ENCODE measurements at regions not wholly inside any gene's neighbourhood (a gene's known extent, or its start where the extent isn't known, plus 50 kb on each side); places are given as distances from the start of the nearest gene placed in this dataset.

GRCh38 chr13:68375004-68375403, 1144.9 kb upstream of the PCDH9 start:
- Mint-ChIP-seq H3K9me3 (ENCODE audit: low read depth) (no peaks in the 10 kb centered on the region), H3K27me3 (no peaks in the 10 kb centered on the region), H3K27ac (no peak overlapping the region), H3K4me3 (ENCODE audit: low read depth) (no peak overlapping the region), H3K36me3 (ENCODE audit: insufficient read depth) (no peaks in the 10 kb centered on the region), H3K4me1 (ENCODE audit: low read depth) (peaks cover 1% of the 10 kb centered on the region)
- TF ChIP-seq CTCF (IDR thresholded peaks at IDR 0.05; ENCODE audit: unreplicated experiment) = no peak
- DNase-seq (ENCODE audit: low spot score, unreplicated experiment) = no peak

- Mint-ChIP-seq H3K4me1 (ENCODE audit: low read depth) (peaks cover 1% of the 10 kb centered on the region), H3K9me3 (ENCODE audit: low read depth) (peaks cover 9% of the 10 kb centered on the region), H3K4me3 (ENCODE audit: low read depth) (no peak overlapping the region), H3K36me3 (ENCODE audit: insufficient read depth) (no peaks in the 10 kb centered on the region), H3K27me3 (no peaks in the 10 kb centered on the region), H3K27ac (no peak overlapping the region)
- no peak for DNase-seq (ENCODE audit: low spot score, unreplicated experiment)
- no peak for TF ChIP-seq CTCF (IDR thresholded peaks at IDR 0.05; ENCODE audit: unreplicated experiment)
Measured at GRCh38 chr13:68369739-68370138, 1139.6 kb upstream of the PCDH9 start.

GRCh38 chr13:68368922-68369321, 1138.8 kb upstream of the PCDH9 start:
- Mint-ChIP-seq H3K4me3 (ENCODE audit: low read depth) (no peak overlapping the region), H3K27ac (no peak overlapping the region), H3K36me3 (ENCODE audit: insufficient read depth) (no peaks in the 10 kb centered on the region), H3K27me3 (no peaks in the 10 kb centered on the region), H3K9me3 (ENCODE audit: low read depth) (peaks cover 9% of the 10 kb centered on the region), H3K4me1 (ENCODE audit: low read depth) (peaks cover 1% of the 10 kb centered on the region)
- no peak for TF ChIP-seq CTCF (IDR thresholded peaks at IDR 0.05; ENCODE audit: unreplicated experiment)
- no peak for DNase-seq (ENCODE audit: low spot score, unreplicated experiment)

GRCh38 chr13:68359105-68359504, 1129.0 kb upstream of the PCDH9 start:
- Mint-ChIP-seq H3K4me3 (ENCODE audit: low read depth) (no peak overlapping the region), H3K36me3 (ENCODE audit: insufficient read depth) (no peaks in the 10 kb centered on the region), H3K27me3 (no peaks in the 10 kb centered on the region), H3K9me3 (ENCODE audit: low read depth) (no peaks in the 10 kb centered on the region), H3K27ac (no peak overlapping the region), H3K4me1 (ENCODE audit: low read depth) (no peaks in the 10 kb centered on the region)
- no peak for TF ChIP-seq CTCF (IDR thresholded peaks at IDR 0.05; ENCODE audit: unreplicated experiment)
- DNase-seq (ENCODE audit: low spot score, unreplicated experiment) = no peak

GRCh38 chr13:68358294-68358705, 1128.2 kb upstream of the PCDH9 start:
- no peaks in the 10 kb centered on the region for H3K36me3 Mint-ChIP-seq (ENCODE audit: insufficient read depth)
- TF ChIP-seq CTCF (IDR thresholded peaks at IDR 0.05; ENCODE audit: unreplicated experiment) = no peak
- H3K27ac Mint-ChIP-seq = no peak overlapping the region
- no peaks in the 10 kb centered on the region for H3K4me1 Mint-ChIP-seq (ENCODE audit: low read depth)
- no peaks in the 10 kb centered on the region for H3K27me3 Mint-ChIP-seq
- H3K9me3 Mint-ChIP-seq (ENCODE audit: low read depth) = no peaks in the 10 kb centered on the region
- DNase-seq (ENCODE audit: low spot score, unreplicated experiment) = no peak
- no peak overlapping the region for H3K4me3 Mint-ChIP-seq (ENCODE audit: low read depth)

Measured in progenitor cell of endocrine pancreas (in vitro differentiated cells).